T-helper 1 cell treated with Interleukin-12 subunit alpha and Interleukin-12 subunit beta and Interleukin-4 antibody, amounts not matched to agents 30 μg/mL and 1 μg/mL, for 36 hours (primary cell): ENCODE measurements at regions not wholly inside any gene's neighbourhood (a gene's known extent, or its start where the extent isn't known, plus 50 kb on each side); places are given as distances from the start of the nearest gene placed in this dataset.

Experiments
- H3K27ac Mint-ChIP-seq: one replicate; pipeline ENCODE4 v1.8.0; 2021; ENCODE audit warnings: mild to moderate bottlenecking, mixed read lengths
- H3K27me3 Mint-ChIP-seq: one replicate; pipeline ENCODE4 v1.8.0; 2021; ENCODE audit warnings: low read depth, mixed read lengths
- H3K36me3 Mint-ChIP-seq: one replicate; pipeline ENCODE4 v1.8.0; 2021; ENCODE audit warnings: low read depth, mixed read lengths
- H3K4me1 Mint-ChIP-seq: one replicate; pipeline ENCODE4 v1.8.0; 2021; ENCODE audit warnings: low read depth, mixed read lengths
- H3K4me3 Mint-ChIP-seq: one replicate; pipeline ENCODE4 v1.8.0; 2021; ENCODE audit warnings: mild to moderate bottlenecking, moderate library complexity, mixed read lengths
- H3K9me3 Mint-ChIP-seq: one replicate; pipeline ENCODE4 v1.8.0; 2021; ENCODE audit warnings: mixed read lengths

DNA sequence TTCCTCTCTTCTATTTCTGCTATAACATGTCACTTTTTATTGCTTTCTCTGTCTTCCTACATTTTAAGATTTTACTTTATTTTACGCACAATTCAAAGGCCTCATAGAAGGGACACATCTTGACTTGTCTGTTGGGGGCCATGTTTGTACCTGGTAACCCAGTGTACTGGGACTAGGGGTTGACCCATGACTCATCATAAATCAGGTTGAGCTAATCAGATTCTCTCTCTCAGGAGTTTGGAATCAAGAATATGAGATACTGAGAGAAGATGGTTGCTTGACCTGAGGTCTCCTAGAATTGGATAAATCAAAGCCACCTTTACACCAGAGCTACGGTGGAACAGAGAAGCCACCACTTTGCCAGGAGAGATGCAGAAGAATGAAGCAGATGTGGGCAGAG, 153.0 kb downstream of the UXS1 start:
- no peak overlapping the region for H3K4me3 Mint-ChIP-seq
- no peaks in the 10 kb centered on the region for H3K36me3 Mint-ChIP-seq
- no peak overlapping the region for H3K27ac Mint-ChIP-seq
- no peaks in the 10 kb centered on the region for H3K9me3 Mint-ChIP-seq
- H3K4me1 Mint-ChIP-seq, result no peaks in the 10 kb centered on the region
- no peaks in the 10 kb centered on the region for H3K27me3 Mint-ChIP-seq

- Mint-ChIP-seq H3K27me3 (peaks cover 4% of the 10 kb centered on the region), H3K9me3 (no peaks in the 10 kb centered on the region), H3K27ac (no peak overlapping the region), H3K36me3 (no peaks in the 10 kb centered on the region), H3K4me1 (no peaks in the 10 kb centered on the region), H3K4me3 (no peak overlapping the region)
These were observed 154.3 kb downstream of the UXS1 start for GRCh38 chr2:106039634-106040315.

DNA sequence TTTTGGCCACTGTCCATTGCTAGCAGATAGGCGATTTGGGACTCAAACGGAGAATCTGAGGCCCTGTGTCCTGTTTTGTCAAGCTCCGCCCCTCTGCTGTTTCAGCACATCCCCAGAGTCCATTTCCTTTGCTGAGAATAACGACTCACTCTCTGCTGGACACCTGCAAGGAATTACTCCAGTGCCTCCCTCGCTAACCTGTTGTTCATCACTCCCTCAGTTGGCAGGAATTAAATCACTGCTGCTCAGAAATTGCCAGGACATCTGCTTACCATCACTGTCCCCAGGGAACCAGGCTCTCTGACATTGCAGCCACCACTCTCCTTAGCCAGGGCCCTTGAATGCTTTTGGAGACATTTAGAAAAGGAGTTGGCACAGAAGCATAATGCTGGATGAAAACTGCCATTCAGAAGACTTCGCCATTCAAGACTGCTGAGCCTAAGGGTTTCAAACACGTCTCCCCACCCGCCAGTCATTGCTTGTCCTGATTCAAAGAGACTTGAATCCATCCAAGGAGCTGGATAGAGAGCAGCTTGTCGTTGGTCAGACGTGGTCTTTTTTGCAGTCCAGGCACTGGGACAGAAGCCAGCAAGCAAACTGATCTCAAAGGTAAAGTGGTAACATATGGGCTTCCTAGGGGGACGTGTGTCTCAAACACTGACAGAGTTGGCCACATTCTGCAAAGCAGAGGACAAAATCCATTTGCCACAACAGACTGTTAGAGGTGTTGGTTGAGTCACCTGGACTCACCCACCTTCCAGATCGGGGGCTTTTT, 155.3 kb downstream of the UXS1 start:
- H3K36me3 Mint-ChIP-seq, result no peaks in the 10 kb centered on the region
- H3K27me3 Mint-ChIP-seq, result peaks cover 4% of the 10 kb centered on the region
- H3K4me3 Mint-ChIP-seq, result no peak overlapping the region
- no peaks in the 10 kb centered on the region for H3K9me3 Mint-ChIP-seq
- H3K4me1 Mint-ChIP-seq, result no peaks in the 10 kb centered on the region
- H3K27ac Mint-ChIP-seq, result no peak overlapping the region

GRCh38 chr2:106037932-106038331, 156.2 kb downstream of the UXS1 start:
- Mint-ChIP-seq H3K4me1 (no peaks in the 10 kb centered on the region), H3K36me3 (no peaks in the 10 kb centered on the region), H3K4me3 (no peak overlapping the region), H3K9me3 (no peaks in the 10 kb centered on the region), H3K27me3 (peaks cover 4% of the 10 kb centered on the region), H3K27ac (no peak overlapping the region)

DNA sequence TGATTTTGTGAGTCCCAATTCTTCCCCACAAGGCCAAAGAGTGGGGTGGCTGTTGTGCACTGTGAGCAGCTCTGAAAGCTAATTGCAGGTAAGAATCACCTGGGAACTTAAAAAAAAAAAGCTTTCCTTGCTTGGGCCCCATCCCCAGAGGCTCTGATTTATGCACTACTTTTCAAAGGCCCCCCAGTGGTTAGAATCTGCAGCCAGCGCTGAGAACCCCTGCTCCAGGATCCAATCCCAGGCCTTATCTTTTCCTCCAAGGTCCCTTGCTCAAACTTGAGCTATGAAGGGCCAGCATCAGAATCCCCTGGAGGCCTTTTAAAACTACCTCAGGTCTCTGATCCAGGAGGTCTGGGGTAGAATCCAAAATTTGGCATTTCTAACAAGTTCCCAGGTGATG, 156.8 kb downstream of the UXS1 start:
- no peaks in the 10 kb centered on the region for H3K36me3 Mint-ChIP-seq
- no peak overlapping the region for H3K4me3 Mint-ChIP-seq
- H3K4me1 Mint-ChIP-seq, result no peaks in the 10 kb centered on the region
- H3K9me3 Mint-ChIP-seq, result no peaks in the 10 kb centered on the region
- H3K27ac Mint-ChIP-seq, result no peak overlapping the region
- H3K27me3 Mint-ChIP-seq, result peaks cover 4% of the 10 kb centered on the region

- Mint-ChIP-seq H3K27me3 (peaks cover 4% of the 10 kb centered on the region), H3K27ac (no peak overlapping the region), H3K36me3 (no peaks in the 10 kb centered on the region)
These were observed 159.8 kb downstream of the UXS1 start for GRCh38 chr2:106034325-106034724.

DNA sequence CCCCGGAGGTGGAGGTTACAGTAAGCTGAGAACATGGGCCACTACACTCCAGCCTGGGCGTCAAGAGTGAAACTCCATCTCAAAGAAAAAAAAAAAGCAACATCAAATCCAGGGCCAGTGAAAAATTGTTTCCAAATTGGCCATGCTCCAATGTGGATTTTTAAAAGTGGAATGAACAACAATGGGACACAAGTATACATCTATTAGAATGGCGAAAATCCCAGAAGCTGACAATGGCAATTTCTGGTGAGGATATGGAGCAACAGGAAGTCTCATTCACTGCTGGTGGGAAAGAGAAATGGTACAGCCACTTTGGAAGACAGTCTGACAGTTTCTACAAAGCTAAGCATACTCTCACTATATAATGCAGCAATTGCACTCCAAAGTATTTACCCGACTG, 161.4 kb downstream of the UXS1 start:
- no peak overlapping the region for H3K27ac Mint-ChIP-seq
- H3K36me3 Mint-ChIP-seq, result no peaks in the 10 kb centered on the region
- peaks cover 4% of the 10 kb centered on the region for H3K27me3 Mint-ChIP-seq
- H3K9me3 Mint-ChIP-seq, result no peaks in the 10 kb centered on the region
- H3K4me1 Mint-ChIP-seq, result peaks cover 5% of the 10 kb centered on the region
- no peak overlapping the region for H3K4me3 Mint-ChIP-seq

More at GRCh38 chr2:106034325-106034724, 159.8 kb downstream of the UXS1 start:
- Mint-ChIP-seq H3K4me3 (no peak overlapping the region), H3K9me3 (no peaks in the 10 kb centered on the region), H3K4me1 (no peaks in the 10 kb centered on the region)

DNA sequence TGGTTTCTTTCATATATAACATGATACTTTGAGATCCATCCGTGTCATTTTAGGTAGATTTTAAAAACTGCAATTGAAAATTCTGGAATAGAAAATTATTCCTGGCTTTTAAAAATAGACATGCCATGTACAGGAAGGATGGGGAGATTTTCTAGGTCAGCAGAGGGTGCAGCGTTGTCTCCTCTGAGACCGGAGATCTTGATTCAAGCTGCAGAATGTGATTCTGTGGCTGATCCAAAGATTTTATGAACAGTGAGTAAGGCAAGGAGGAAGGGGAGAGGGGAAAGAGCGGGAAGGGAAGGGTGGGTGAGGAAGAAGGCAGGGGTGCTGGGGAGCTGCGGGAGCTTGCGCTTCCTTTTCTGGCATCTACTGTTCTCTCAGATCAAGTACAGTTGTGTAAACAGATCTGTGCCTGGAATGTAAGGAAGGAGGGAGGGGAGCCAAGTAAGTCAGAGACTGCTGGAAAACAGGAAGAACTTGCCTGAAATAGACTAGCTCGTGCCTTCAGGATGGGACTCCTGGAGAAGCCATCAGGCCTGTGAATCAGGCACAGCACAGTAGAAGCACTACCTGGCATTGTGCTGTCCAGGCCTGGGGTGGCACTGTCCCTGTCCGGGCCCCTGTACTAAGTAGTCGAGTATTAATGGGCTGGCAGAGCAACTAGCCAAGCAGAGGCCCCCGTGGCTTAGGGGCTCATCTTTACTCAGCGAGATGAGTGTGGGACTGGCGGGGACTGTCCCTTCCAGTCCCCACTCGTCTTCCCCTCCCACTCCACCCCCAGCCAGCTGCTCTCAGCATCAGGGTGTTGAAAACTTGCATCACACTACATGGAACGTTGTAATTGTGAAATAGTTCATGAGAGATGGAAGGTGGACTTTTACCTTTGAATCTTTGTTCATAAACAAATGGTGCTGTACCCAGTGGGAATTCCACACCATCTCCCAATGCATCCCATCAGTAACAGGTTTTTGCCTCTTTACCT, 163.5 kb downstream of the UXS1 start:
- Mint-ChIP-seq H3K27ac (no peak overlapping the region), H3K4me1 (peaks cover 7% of the 10 kb centered on the region)

DNA sequence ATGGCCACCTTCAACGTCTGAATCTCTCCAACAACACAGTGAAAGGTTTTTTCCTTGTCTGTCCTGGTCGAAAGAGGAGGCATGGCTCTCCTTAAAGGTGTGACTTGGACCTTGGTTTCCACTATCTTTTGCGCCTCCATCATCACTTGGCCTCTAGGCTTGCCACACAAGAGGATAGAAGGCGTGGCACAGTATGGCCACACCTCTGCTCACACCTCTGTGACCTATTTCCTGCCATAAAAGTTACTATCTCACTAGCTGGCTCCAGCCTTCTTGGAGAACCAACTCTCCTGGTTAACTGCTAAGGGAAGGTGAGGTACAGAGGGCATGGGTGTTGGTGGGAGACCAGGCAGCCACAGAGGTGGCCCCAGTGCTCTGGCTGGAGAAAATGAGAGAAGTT, 165.9 kb downstream of the UXS1 start:
- Mint-ChIP-seq H3K36me3 (no peaks in the 10 kb centered on the region), H3K9me3 (no peaks in the 10 kb centered on the region), H3K4me3 (no peak overlapping the region), H3K27ac (no peak overlapping the region), H3K4me1 (peaks cover 7% of the 10 kb centered on the region), H3K27me3 (peaks cover 9% of the 10 kb centered on the region)

More for the DNA sequence above, 163.5 kb downstream of the UXS1 start:
- no peaks in the 10 kb centered on the region for H3K27me3 Mint-ChIP-seq
- H3K9me3 Mint-ChIP-seq, result no peaks in the 10 kb centered on the region
- no peak overlapping the region for H3K4me3 Mint-ChIP-seq
- no peaks in the 10 kb centered on the region for H3K36me3 Mint-ChIP-seq

DNA sequence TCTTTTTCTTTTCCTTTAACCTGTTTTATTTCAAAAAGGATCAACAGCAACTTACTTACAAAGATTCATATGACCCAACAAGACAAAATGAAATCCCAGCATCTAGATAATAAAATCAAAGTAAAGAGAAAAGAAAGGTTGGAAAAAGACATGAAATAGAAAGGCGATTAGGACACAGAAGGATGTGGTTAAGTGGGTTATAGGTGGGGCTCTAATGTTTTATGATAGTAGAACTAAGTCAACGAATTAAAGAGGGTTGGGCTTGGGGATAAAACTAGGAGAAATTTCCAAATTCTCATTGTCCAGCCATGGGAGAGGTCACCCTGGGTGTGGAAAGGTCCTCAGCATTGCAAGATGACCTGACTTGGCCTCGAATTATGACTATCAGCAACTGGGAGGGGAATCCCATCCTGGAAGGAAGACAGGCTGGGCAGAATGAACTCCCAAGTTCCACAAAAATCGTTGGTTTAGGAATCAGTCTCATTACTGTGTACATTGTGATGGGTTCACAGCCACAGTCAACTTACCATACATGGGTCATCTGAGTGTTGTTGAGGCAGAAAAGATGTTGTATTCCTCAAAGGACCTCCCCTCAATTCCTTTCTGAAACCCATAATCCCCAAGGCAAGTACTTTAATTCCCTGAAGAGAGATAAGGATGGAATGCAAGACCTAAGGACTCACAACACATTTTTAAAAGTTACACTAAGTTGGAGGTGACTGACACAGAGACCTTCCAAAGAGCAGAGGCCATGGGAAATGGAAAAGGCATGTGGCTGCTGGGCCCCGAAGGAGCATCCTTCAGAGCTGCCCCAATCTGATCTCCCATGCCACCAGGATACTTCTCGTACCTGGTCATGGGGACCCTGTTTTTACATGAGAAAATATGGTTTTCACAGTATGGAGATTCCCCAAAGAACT, 167.6 kb downstream of the UXS1 start:
- Mint-ChIP-seq H3K9me3 (no peaks in the 10 kb centered on the region), H3K27ac (no peak overlapping the region), H3K36me3 (no peaks in the 10 kb centered on the region), H3K27me3 (peaks cover 9% of the 10 kb centered on the region), H3K4me1 (peaks cover 7% of the 10 kb centered on the region), H3K4me3 (no peak overlapping the region)

DNA sequence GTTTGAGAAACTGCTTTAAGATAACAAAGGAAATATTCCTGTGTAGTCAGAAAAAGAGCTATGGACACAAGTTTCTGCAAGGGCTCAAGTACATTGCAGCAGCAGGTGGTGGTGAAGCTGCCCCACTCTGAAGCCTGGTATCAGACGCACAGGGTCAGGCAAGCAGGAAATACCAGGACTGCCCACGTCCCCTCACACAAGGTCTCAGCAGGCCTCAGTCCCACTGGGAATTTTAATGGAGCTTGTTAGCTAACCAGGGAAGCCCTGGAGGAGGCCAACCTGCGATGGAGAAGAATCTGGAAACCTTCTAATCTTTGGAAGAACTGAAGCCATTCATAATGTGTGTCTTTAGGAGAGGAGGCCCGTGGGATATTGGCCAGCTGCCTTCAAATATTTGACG, 168.3 kb downstream of the UXS1 start:
- no peaks in the 10 kb centered on the region for H3K36me3 Mint-ChIP-seq
- H3K4me1 Mint-ChIP-seq, result peaks cover 7% of the 10 kb centered on the region
- no peak overlapping the region for H3K4me3 Mint-ChIP-seq
- peaks cover 9% of the 10 kb centered on the region for H3K27me3 Mint-ChIP-seq
- no peak overlapping the region for H3K27ac Mint-ChIP-seq
- H3K9me3 Mint-ChIP-seq, result no peaks in the 10 kb centered on the region

DNA sequence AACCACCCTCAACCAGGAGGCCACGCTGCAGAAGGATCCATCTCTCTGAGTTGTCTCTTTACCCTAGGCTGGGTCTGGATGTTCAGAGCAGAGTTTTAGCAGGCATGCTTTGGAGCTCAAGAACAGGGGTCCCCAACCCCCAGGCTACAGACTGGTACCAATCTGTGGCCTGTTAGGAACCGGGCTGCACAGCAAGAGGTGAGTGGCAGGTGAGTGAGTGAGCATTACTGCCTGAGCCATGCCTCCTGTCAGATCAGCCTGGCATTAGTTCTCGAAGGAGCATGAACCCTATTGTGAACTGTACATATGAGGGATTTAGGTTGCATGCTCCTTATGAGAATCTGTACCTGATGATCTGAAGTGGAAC, 172.5 kb downstream of the UXS1 start:
- no peaks in the 10 kb centered on the region for H3K9me3 Mint-ChIP-seq
- peaks cover 2% of the 10 kb centered on the region for H3K36me3 Mint-ChIP-seq
- H3K4me3 Mint-ChIP-seq, result no peak overlapping the region
- peaks cover 9% of the 10 kb centered on the region for H3K27me3 Mint-ChIP-seq
- peaks cover 7% of the 10 kb centered on the region for H3K4me1 Mint-ChIP-seq
- no peak overlapping the region for H3K27ac Mint-ChIP-seq

DNA sequence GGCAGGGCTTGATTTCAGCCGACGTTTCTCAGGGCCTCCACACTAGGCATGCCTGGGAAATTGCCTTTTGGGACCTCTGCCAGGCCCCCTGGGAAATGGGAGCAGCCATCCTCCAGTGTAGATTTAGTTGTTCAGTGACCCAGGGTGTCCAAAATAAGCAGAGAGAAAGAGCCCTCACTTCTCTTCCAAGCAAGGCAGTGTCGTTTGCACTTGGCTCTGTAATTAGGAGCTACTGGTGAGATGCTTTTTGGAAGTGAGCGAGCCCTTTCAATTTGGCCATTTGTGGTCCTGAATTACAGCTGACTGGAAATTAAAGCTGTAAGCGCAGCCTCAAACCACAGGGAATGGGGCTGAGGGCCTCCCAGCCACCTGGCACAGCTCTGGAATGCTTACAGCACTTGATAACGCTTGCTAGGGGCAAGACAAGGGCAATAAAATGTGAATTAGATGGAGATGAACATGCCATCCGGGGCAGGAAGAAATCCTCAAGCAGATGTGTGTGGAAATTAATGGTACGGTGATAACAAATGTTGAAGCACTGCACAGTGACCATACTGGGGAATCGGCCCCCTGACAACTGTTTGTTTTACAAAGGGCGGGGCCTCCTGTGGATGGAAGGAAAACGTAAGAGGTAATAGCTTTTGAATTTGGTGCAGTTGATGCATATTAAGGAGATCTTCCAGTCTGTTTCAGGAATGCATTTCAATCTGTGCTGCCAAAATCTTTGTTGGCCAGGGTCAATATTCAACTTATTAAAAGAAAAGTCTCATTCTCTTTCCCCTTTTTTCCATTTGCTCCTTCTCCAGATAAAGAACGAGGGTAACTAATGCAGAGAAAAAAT, 173.1 kb downstream of the UXS1 start:
- Mint-ChIP-seq H3K27me3 (peaks cover 9% of the 10 kb centered on the region), H3K9me3 (no peaks in the 10 kb centered on the region), H3K36me3 (peaks cover 2% of the 10 kb centered on the region), H3K4me1 (peaks cover 5% of the 10 kb centered on the region), H3K27ac (no peak overlapping the region), H3K4me3 (no peak overlapping the region)
